ENCODE measurements at regions not wholly inside any gene's neighbourhood (a gene's known extent, or its start where the extent isn't known, plus 50 kb on each side); places are given as distances from the start of the nearest gene placed in this dataset.

GRCh38 chr2:228247335-228247734, 65.8 kb upstream of the SPHKAP start:
- DNase-seq (ENCODE audit: low read depth) = no peak
- no peak for TF ChIP-seq CTCF (IDR thresholded peaks at IDR 0.05; ENCODE audit: control insufficient read depth, insufficient read depth, low read depth, low read length, missing control alignments)
- H3K4me3 ChIP-seq (ENCODE audit: control insufficient read depth, low read depth, low read length) = no peak overlapping the region

GRCh38 chr2:228245601-228246000, 64.1 kb upstream of the SPHKAP start:
- DNase-seq (ENCODE audit: low read depth) = no peak
- no peak overlapping the region for H3K4me3 ChIP-seq (ENCODE audit: control insufficient read depth, low read depth, low read length)
- no peak for TF ChIP-seq CTCF (IDR thresholded peaks at IDR 0.05; ENCODE audit: control insufficient read depth, insufficient read depth, low read depth, low read length, missing control alignments)

GRCh38 chr2:228242591-228242990, 61.1 kb upstream of the SPHKAP start:
- no peak for DNase-seq (ENCODE audit: low read depth)
- no peak for TF ChIP-seq CTCF (IDR thresholded peaks at IDR 0.05; ENCODE audit: control insufficient read depth, insufficient read depth, low read depth, low read length, missing control alignments)
- H3K4me3 ChIP-seq (ENCODE audit: control insufficient read depth, low read depth, low read length) = no peak overlapping the region

GRCh38 chr2:228239907-228240561, 58.5 kb upstream of the SPHKAP start:
- no peak for TF ChIP-seq CTCF (IDR thresholded peaks at IDR 0.05; ENCODE audit: control insufficient read depth, insufficient read depth, low read depth, low read length, missing control alignments)
- H3K4me3 ChIP-seq (ENCODE audit: control insufficient read depth, low read depth, low read length) = no peak overlapping the region
- no peak for DNase-seq (ENCODE audit: low read depth)

- no peak for DNase-seq (ENCODE audit: low read depth)
- no peak overlapping the region for H3K4me3 ChIP-seq (ENCODE audit: control insufficient read depth, low read depth, low read length)
- TF ChIP-seq CTCF (IDR thresholded peaks at IDR 0.05; ENCODE audit: control insufficient read depth, insufficient read depth, low read depth, low read length, missing control alignments) = no peak
Measured at GRCh38 chr2:228239207-228239906, 57.9 kb upstream of the SPHKAP start.

Measured in AG09309 (cell line).